PC-3 (cell line): ENCODE measurements at regions not wholly inside any gene's neighbourhood (a gene's known extent, or its start where the extent isn't known, plus 50 kb on each side); places are given as distances from the start of the nearest gene placed in this dataset.

Experiments used
- ATAC-seq: fragments of 200-7000 bp; cut with Tn5 transposase; 2 replicates; pipeline ENCODE4 v1.9.1; 2020; ENCODE audit warnings: mild to moderate bottlenecking, moderate library complexity
- BruUV-seq: library from RNA; stranded (reverse); fragments of 400-500 nt; replicated peaks from 2 replicates; lab custom pipeline; 2021; lab: Mats Ljungman, UMichigan
- CTCF ChIA-PET: fragments of 300-600 bp; sonication (Branson Sonifier 250); formaldehyde crosslinking; loops from one replicate; lab custom pipeline; 2022; ENCODE audit warnings: antibody characterized with exemption; lab: Charles Lee
- POLR2A ChIA-PET: fragments of 300-600 bp; sonication (Branson Sonifier 250); formaldehyde crosslinking; loops from one replicate; lab custom pipeline; 2022; ENCODE audit warnings: antibody characterized with exemption; ENCODE audit not compliant: unreplicated experiment; lab: Charles Lee
- DNase-seq: peaks from one replicate; pipeline ENCODE4 v3.0.0-alpha.2; 2015
- H2AFZ ChIP-seq: fragments of 300-600 bp; sonication (generic); 2 replicates; pipeline ENCODE4 v1.6.0; 2016; ENCODE audit warnings: antibody characterized with exemption, low read length
- H3F3A ChIP-seq: fragments of 300-600 bp; sonication (generic); one replicate; pipeline ENCODE4 v1.6.0; 2017; ENCODE audit warnings: antibody characterized with exemption, low read length, control low read depth, mild to moderate bottlenecking; ENCODE audit not compliant: unreplicated experiment
- H3K27ac ChIP-seq: fragments of 300-600 bp; sonication (generic); 2 replicates; pipeline ENCODE4 v1.5.1; 2016; ENCODE audit warnings: mild to moderate bottlenecking, low read length
- H3K27me3 ChIP-seq: fragments of 300-600 bp; sonication (generic); 2 replicates; pipeline ENCODE4 v1.6.1; 2016; ENCODE audit warnings: low read length, mixed read lengths
- H3K36me3 ChIP-seq: fragments of 300-600 bp; sonication (generic); 2 replicates; pipeline ENCODE4 v1.6.1; 2016; ENCODE audit warnings: low read depth, mixed run types, low read length, mixed read lengths
- H3K4me1 ChIP-seq: fragments of 300-600 bp; sonication (generic); 2 replicates; pipeline ENCODE4 v1.5.1; 2016; ENCODE audit warnings: low read length; ENCODE audit not compliant: insufficient read depth
- H3K4me2 ChIP-seq: fragments of 300-600 bp; sonication (generic); 2 replicates; pipeline ENCODE4 v1.6.0; 2016; ENCODE audit warnings: low read length
- H3K4me3 ChIP-seq: fragments of 300-600 bp; sonication (generic); 2 replicates; pipeline ENCODE4 v1.5.1; 2016; ENCODE audit warnings: mild to moderate bottlenecking, low read length, mixed read lengths
- H3K79me2 ChIP-seq: fragments of 300-600 bp; sonication (generic); 2 replicates; pipeline ENCODE4 v1.6.1; 2017; ENCODE audit warnings: low read length, mixed read lengths
- H3K9ac ChIP-seq: fragments of 300-600 bp; sonication (generic); 2 replicates; pipeline ENCODE4 v1.6.0; 2016; ENCODE audit warnings: mild to moderate bottlenecking, low read length
- H3K9me2 ChIP-seq: fragments of 300-600 bp; sonication (generic); replicated peaks from 2 replicates; pipeline ENCODE4 v1.6.1; 2016; ENCODE audit warnings: mixed run types, low read length, mixed read lengths
- H3K9me3 ChIP-seq: fragments of 300-600 bp; sonication (generic); 2 replicates; pipeline ENCODE4 v1.6.1; 2016; ENCODE audit warnings: low read length, mixed read lengths
- H4K20me1 ChIP-seq: fragments of 300-600 bp; sonication (generic); 2 replicates; pipeline ENCODE4 v1.6.1; 2016; ENCODE audit warnings: low read length, mixed read lengths
- CTCF ChIP-seq: fragments of 300-600 bp; sonication (generic); conservative IDR thresholded peaks from 2 replicates; pipeline ENCODE4 v1.5.1; 2017; ENCODE audit warnings: antibody characterized with exemption, low read depth, mild to moderate bottlenecking, low read length
- EZH2 ChIP-seq: fragments of 300-600 bp; sonication (generic); IDR thresholded peaks from one replicate; pipeline ENCODE4 v1.6.1; 2017; ENCODE audit warnings: antibody characterized with exemption, mild to moderate bottlenecking, low read length; ENCODE audit not compliant: unreplicated experiment
- EZH2phosphoT487 ChIP-seq: fragments of 300-600 bp; sonication (generic); IDR thresholded peaks from 2 replicates; pipeline ENCODE4 v1.6.1; 2018; ENCODE audit warnings: mild to moderate bottlenecking, antibody characterized with exemption, low read length, borderline replicate concordance
- intact Hi-C: fragments of 100-400 bp; cut with micrococcal nuclease; formaldehyde crosslinking; loops from 2 replicates; pipeline ENCODE4 v1.9.0; 2023

- Histone ChIP-seq H3K4me3 (no peak overlapping the region), H3K9ac (no peak overlapping the region), H2AFZ (no peak overlapping the region), H3K36me3 (no peaks in the 10 kb centered on the region), H4K20me1 (no peaks in the 10 kb centered on the region), H3K4me1 (no peaks in the 10 kb centered on the region), H3K9me2 (no peaks in the 10 kb centered on the region), H3K4me2 (no peak overlapping the region), H3K79me2 (no peaks in the 10 kb centered on the region), H3F3A (no peaks in the 10 kb centered on the region), H3K27ac (no peak overlapping the region), H3K9me3 (no peaks in the 10 kb centered on the region), H3K27me3 (peaks cover 27% of the 10 kb centered on the region)
- intact Hi-C loops = no loop called here
- ChIA-PET POLR2A (no interaction called here), CTCF (no interaction called here)
- TF ChIP-seq CTCF = no peak
- no peak for TF ChIP-seq EZH2
- no peak for TF ChIP-seq EZH2phosphoT487
- DNase-seq (no peak), ATAC-seq (no peak)
- BruUV-seq = no TSS peak
Measured at GRCh38 chr11:45512471-45513148, 152.8 kb downstream of the CHST1 start.

- TF ChIP-seq EZH2 = no peak
- no peak for TF ChIP-seq CTCF
- TF ChIP-seq EZH2phosphoT487 = no peak
- ChIA-PET POLR2A (no interaction called here), CTCF (no interaction called here)
- Histone ChIP-seq H3F3A (no peaks in the 10 kb centered on the region), H4K20me1 (no peaks in the 10 kb centered on the region), H3K36me3 (no peaks in the 10 kb centered on the region), H3K9me3 (no peaks in the 10 kb centered on the region), H3K27ac (no peak overlapping the region), H3K4me2 (no peak overlapping the region), H2AFZ (no peak overlapping the region), H3K79me2 (no peaks in the 10 kb centered on the region), H3K9me2 (no peaks in the 10 kb centered on the region), H3K27me3 (peaks cover 27% of the 10 kb centered on the region), H3K9ac (no peak overlapping the region), H3K4me3 (no peak overlapping the region), H3K4me1 (no peaks in the 10 kb centered on the region)
- intact Hi-C loops = no loop called here
- no TSS peak for BruUV-seq
- DNase-seq = no peak
- ATAC-seq = no peak
Measured at GRCh38 chr11:45511566-45511965, 153.9 kb downstream of the CHST1 start.

- Histone ChIP-seq H3K4me2 (no peak overlapping the region), H3K9me2 (no peaks in the 10 kb centered on the region), H3K27ac (no peak overlapping the region), H3K9ac (no peak overlapping the region), H3K9me3 (no peaks in the 10 kb centered on the region), H3F3A (no peaks in the 10 kb centered on the region), H2AFZ (no peak overlapping the region), H3K79me2 (no peaks in the 10 kb centered on the region), H3K27me3 (peaks cover 21% of the 10 kb centered on the region), H3K36me3 (no peaks in the 10 kb centered on the region), H3K4me3 (no peak overlapping the region), H3K4me1 (no peaks in the 10 kb centered on the region), H4K20me1 (no peaks in the 10 kb centered on the region)
- intact Hi-C loops = no loop called here
- CTCF ChIA-PET = no interaction called here
- POLR2A ChIA-PET = no interaction called here
- ATAC-seq (no peak), DNase-seq (no peak)
- BruUV-seq = no TSS peak
- TF ChIP-seq EZH2phosphoT487 (no peak), EZH2 (no peak), CTCF (no peak)
Measured at GRCh38 chr11:45507916-45508315, 157.5 kb downstream of the CHST1 start.
